ENCODE measurements at regions not wholly inside any gene's neighbourhood (a gene's known extent, or its start where the extent isn't known, plus 50 kb on each side); places are given as distances from the start of the nearest gene placed in this dataset.

DNA sequence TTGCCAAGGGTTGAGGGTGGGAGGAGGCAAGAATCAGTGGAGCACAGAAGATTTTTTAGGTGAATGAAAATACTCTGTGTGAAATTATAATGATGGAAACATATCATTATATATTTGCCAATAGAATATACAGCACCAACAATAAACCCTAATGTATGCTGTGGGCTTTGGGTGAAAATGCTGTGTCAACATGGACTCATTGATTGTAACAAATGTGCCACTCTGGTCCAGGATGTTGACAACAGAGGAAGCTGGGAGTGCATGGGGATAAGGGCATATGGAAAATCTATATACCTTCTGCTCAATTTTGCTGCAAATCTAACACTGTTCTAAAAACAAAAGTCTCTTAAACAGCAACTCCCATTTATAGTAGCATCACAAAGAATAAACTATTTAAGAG, 114.3 kb downstream of the LYZL1 start:
- DNase-seq (ENCODE audit: low read depth in 2 of 2), result no peak

GRCh38 chr10:29407280-29407858, 118.5 kb downstream of the LYZL1 start:
- DNase-seq (ENCODE audit: low read depth in 2 of 2), result no peak
- no peak overlapping the region for H3K4me3 ChIP-seq (replicated peaks in 1 of 2; ENCODE audit: low read depth in 2 of 2, low read length in 2 of 2)
- no peak for TF ChIP-seq CTCF (IDR thresholded peaks at IDR 0.05; ENCODE audit: low read depth, low read length)

More for the DNA sequence above, 114.3 kb downstream of the LYZL1 start:
- no peak overlapping the region for H3K4me3 ChIP-seq (replicated peaks in 1 of 2; ENCODE audit: low read depth in 2 of 2, low read length in 2 of 2)
- no peak for TF ChIP-seq CTCF (IDR thresholded peaks at IDR 0.05; ENCODE audit: low read depth, low read length)
